ENCODE measurements at regions not wholly inside any gene's neighbourhood (a gene's known extent, or its start where the extent isn't known, plus 50 kb on each side); places are given as distances from the start of the nearest gene placed in this dataset.

DNA sequence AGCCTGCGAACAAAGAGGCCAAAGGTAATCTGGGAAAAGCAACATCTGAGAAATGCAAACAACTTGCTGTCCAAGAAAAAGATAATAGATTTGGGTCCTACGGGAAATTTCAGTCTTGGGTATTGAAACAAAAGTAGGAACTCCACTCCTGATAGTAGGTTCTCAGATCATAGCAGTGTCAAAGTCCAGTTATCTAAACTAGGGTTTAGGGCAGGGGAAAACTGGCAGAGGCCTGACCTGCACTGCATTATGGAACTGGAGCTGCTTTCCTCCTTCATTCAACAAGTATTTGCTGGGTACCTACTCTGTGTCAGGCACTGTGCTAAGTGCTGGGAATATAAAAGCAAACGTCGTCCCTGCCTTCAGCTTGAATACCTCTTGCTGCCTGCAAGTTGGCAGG, 60.7 kb upstream of the NGF start:
- in situ Hi-C loops (cut with MboI; ENCODE audit: low sequenced_read_pairs in 4 of 4) (no loop called here), intact Hi-C loops (cut with DNase I; ENCODE audit: low total_unique reads) (no loop called here)
- Histone ChIP-seq H3K4me1 (no peaks in the 10 kb centered on the region), H3K27ac (no peak overlapping the region), H3K27me3 (no peaks in the 10 kb centered on the region), H3K36me3 (no peaks in the 10 kb centered on the region), H3K4me3 (no peak overlapping the region), H3K9me3 (no peaks in the 10 kb centered on the region)
- no peak for TF ChIP-seq POLR2A (IDR thresholded peaks at IDR 0.05)
- DNase-seq, result no peak
- no peak for ATAC-seq

Data from gastrocnemius medialis (tissue), 4 donors.